WTC11 (cell line): ENCODE measurements at regions not wholly inside any gene's neighbourhood (a gene's known extent, or its start where the extent isn't known, plus 50 kb on each side); places are given as distances from the start of the nearest gene placed in this dataset.

Experiments
- ATAC-seq: fragments of 200-7000 bp; cut with Tn5 transposase; 2 replicates; pipeline ENCODE4 v1.10.0; 2021; ENCODE audit warnings: mild to moderate bottlenecking, moderate library complexity
- CTCF ChIA-PET: fragments of 300-600 bp; sonication (Branson Sonifier 250); formaldehyde crosslinking; loops from one replicate; lab custom pipeline; 2021; ENCODE audit warnings: antibody characterized with exemption; lab: Charles Lee
- POLR2A ChIA-PET: fragments of 350-600 bp; sonication (Branson Sonifier 250); formaldehyde crosslinking; loops from one replicate; lab custom pipeline; 2021; ENCODE audit warnings: antibody characterized with exemption; lab: Charles Lee
- DNase-seq: peaks from one replicate; pipeline ENCODE4 v3.0.0; 2021; ENCODE audit warnings: low spot score
- H3K27ac Mint-ChIP-seq: 2 replicates; pipeline ENCODE4 v1.8.0; 2021; ENCODE audit warnings: mixed read lengths
- H3K27me3 Mint-ChIP-seq: 2 replicates; pipeline ENCODE4 v1.8.0; 2021; ENCODE audit warnings: low read depth, mild to moderate bottlenecking, moderate library complexity, mixed read lengths
- H3K36me3 Mint-ChIP-seq: 2 replicates; pipeline ENCODE4 v1.8.0; 2021; ENCODE audit warnings: mixed read lengths
- H3K4me1 Mint-ChIP-seq: 2 replicates; pipeline ENCODE4 v1.8.0; 2022; ENCODE audit warnings: mixed read lengths
- H3K4me3 Mint-ChIP-seq: 2 replicates; pipeline ENCODE4 v1.8.0; 2021; ENCODE audit warnings: mild to moderate bottlenecking, moderate library complexity, mixed read lengths
- H3K9me3 Mint-ChIP-seq: 2 replicates; pipeline ENCODE4 v1.8.0; 2021; ENCODE audit warnings: mixed read lengths
- AFF4 ChIP-seq: sonication (generic); formaldehyde crosslinking; IDR thresholded peaks from 2 replicates; pipeline ENCODE4 v1.8.1; 2023; ENCODE audit warnings: mild to moderate bottlenecking, missing genetic modification reagents, borderline replicate concordance
- ATF6 ChIP-seq: sonication (generic); formaldehyde crosslinking; IDR thresholded peaks from 2 replicates; pipeline ENCODE4 v1.8.1; 2023; ENCODE audit warnings: mild to moderate bottlenecking, missing genetic modification reagents
- CREB1 ChIP-seq: sonication (generic); formaldehyde crosslinking; IDR thresholded peaks from 2 replicates; pipeline ENCODE4 v1.8.0; 2023; ENCODE audit warnings: mild to moderate bottlenecking, missing genetic modification reagents
- CTCF ChIP-seq: fragments of 200-600 bp; IDR thresholded peaks from 2 replicates; pipeline ENCODE4 v1.8.0; 2022; ENCODE audit warnings: antibody characterized with exemption
- ELF4 ChIP-seq: sonication (generic); formaldehyde crosslinking; IDR thresholded peaks from 2 replicates; pipeline ENCODE4 v1.8.1; 2022; ENCODE audit warnings: low read depth, mild to moderate bottlenecking, moderate library complexity, missing genetic modification reagents
- FOXJ3 ChIP-seq: sonication (generic); formaldehyde crosslinking; IDR thresholded peaks from 2 replicates; pipeline ENCODE4 v1.9.0; 2021; ENCODE audit warnings: missing genetic modification reagents, mild to moderate bottlenecking, borderline replicate concordance
- MYBL2 ChIP-seq: sonication (generic); formaldehyde crosslinking; IDR thresholded peaks from 2 replicates; pipeline ENCODE4 v1.8.1; 2023; ENCODE audit warnings: mild to moderate bottlenecking, moderate library complexity, missing genetic modification reagents
- NFATC4 ChIP-seq: fragments of 250-450 bp; sonication (Bioruptor Pico); IDR thresholded peaks from 2 replicates; pipeline ENCODE4 v1.9.0; 2021; ENCODE audit warnings: mild to moderate bottlenecking
- OVOL2 ChIP-seq: fragments of 250-450 bp; sonication (Bioruptor Pico); IDR thresholded peaks from 2 replicates; pipeline ENCODE4 v1.9.0; 2021; ENCODE audit warnings: mild to moderate bottlenecking, borderline replicate concordance
- STAT6 ChIP-seq: sonication (generic); formaldehyde crosslinking; conservative IDR thresholded peaks from 2 replicates; pipeline ENCODE4 v1.8.1; 2023; ENCODE audit warnings: mild to moderate bottlenecking, low read depth, missing genetic modification reagents, moderate library complexity
- ZNF219 ChIP-seq: sonication (generic); formaldehyde crosslinking; IDR thresholded peaks from 2 replicates; pipeline ENCODE4 v1.8.0; 2023; ENCODE audit warnings: missing genetic modification reagents, mild to moderate bottlenecking, borderline replicate concordance
- ZNF416 ChIP-seq: fragments of 250-450 bp; sonication (Bioruptor Pico); IDR thresholded peaks from 2 replicates; pipeline ENCODE4 v1.9.0; 2021; ENCODE audit warnings: mild to moderate bottlenecking, inconsistent platforms
- ZNF423 ChIP-seq: fragments of 250-450 bp; sonication (Bioruptor Pico); IDR thresholded peaks from 2 replicates; pipeline ENCODE4 v2.1.2; 2022; ENCODE audit warnings: mild to moderate bottlenecking, moderate library complexity
- ZNF512 ChIP-seq: sonication (generic); formaldehyde crosslinking; IDR thresholded peaks from 2 replicates; pipeline ENCODE4 v1.8.1; 2022; ENCODE audit warnings: missing genetic modification reagents, borderline replicate concordance

GRCh38 chr9:15104826-15105420, 194.7 kb upstream of the FREM1 start:
- TF ChIP-seq CTCF = peak; percentile 66
- no peak for TF ChIP-seq STAT6
- no peak for TF ChIP-seq ZNF423 (CRISPR knock-in tag)
- TF ChIP-seq, all 79 proteins: peak for 1
- H3K4me3 Mint-ChIP-seq = no peak overlapping the region
- peaks cover 5% of the 10 kb centered on the region; the same call in 1 of the 2 replicates for H3K27me3 Mint-ChIP-seq
- H3K36me3 Mint-ChIP-seq = no peaks in the 10 kb centered on the region
- H3K4me1 Mint-ChIP-seq = peaks cover 9% of the 10 kb centered on the region
- H3K9me3 Mint-ChIP-seq = peaks cover 10% of the 10 kb centered on the region
- no peak overlapping the region for H3K27ac Mint-ChIP-seq
- POLR2A ChIA-PET = no interaction called here
- DNase-seq = peak; percentile 24
- CTCF ChIA-PET = interaction anchor here (4.7 kb wide), 1 partner anchor 31 kb away, joined by 43 read pairs; no protein-coding TSS in a partner anchor
- ATAC-seq = peak; percentile 99

GRCh38 chr9:15103290-15103689, 193.1 kb upstream of the FREM1 start:
- CTCF ChIA-PET = interaction anchor here (4.7 kb wide), 1 partner anchor 32 kb away, joined by 43 read pairs; no protein-coding TSS in a partner anchor
- POLR2A ChIA-PET = interaction anchor here (0.6 kb wide), 1 partner anchor 9 kb away, joined by 3 read pairs; no protein-coding TSS in a partner anchor
- H3K9me3 Mint-ChIP-seq = peaks cover 7% of the 10 kb centered on the region
- TF ChIP-seq NFATC4 (CRISPR knock-in tag) = no peak
- H3K4me3 Mint-ChIP-seq = no peak overlapping the region
- H3K4me1 Mint-ChIP-seq = peaks cover 14% of the 10 kb centered on the region
- no peak for ATAC-seq
- H3K36me3 Mint-ChIP-seq = no peaks in the 10 kb centered on the region
- peaks cover 5% of the 10 kb centered on the region; the same call in 1 of the 2 replicates for H3K27me3 Mint-ChIP-seq
- H3K27ac Mint-ChIP-seq = no peak overlapping the region
- DNase-seq = no peak

- Mint-ChIP-seq H3K4me3 (no peak overlapping the region), H3K27me3 (peaks cover 5% of the 10 kb centered on the region; the same call in 1 of the 2 replicates), H3K27ac (no peak overlapping the region), H3K9me3 (no peaks in the 10 kb centered on the region), H3K4me1 (peaks cover 17% of the 10 kb centered on the region), H3K36me3 (no peaks in the 10 kb centered on the region)
- no peak for DNase-seq
- no peak for TF ChIP-seq MYBL2 (CRISPR knock-in tag)
- no peak for TF ChIP-seq ZNF416 (CRISPR knock-in tag)
- no peak for TF ChIP-seq CREB1 (CRISPR knock-in tag)
- TF ChIP-seq AFF4 = no peak
- TF ChIP-seq OVOL2 (CRISPR knock-in tag) = no peak
- no peak for TF ChIP-seq ZNF219
- no peak for TF ChIP-seq ELF4 (CRISPR knock-in tag)
- no peak for TF ChIP-seq ATF6 (CRISPR knock-in tag)
- TF ChIP-seq ZNF512 (CRISPR knock-in tag) = no peak
- no peak for TF ChIP-seq FOXJ3
- no peak for ATAC-seq
- CTCF ChIA-PET = interaction anchor here (1.3 to 3.3 kb wide), 2 partner anchors 34 to 131 kb away, joined by 3 to 15 read pairs; no protein-coding TSS in a partner anchor
- POLR2A ChIA-PET = interaction anchor here (0.5 kb wide), 1 partner anchor 453 kb away, joined by 3 read pairs; no protein-coding TSS in a partner anchor
Measured at GRCh38 chr9:15101095-15101494, 190.9 kb upstream of the FREM1 start.
